ENCODE measurements at regions not wholly inside any gene's neighbourhood (a gene's known extent, or its start where the extent isn't known, plus 50 kb on each side); places are given as distances from the start of the nearest gene placed in this dataset.
A peak's percentile ranks its signal among the peaks of the same experiment; 100 is the strongest.

DNA sequence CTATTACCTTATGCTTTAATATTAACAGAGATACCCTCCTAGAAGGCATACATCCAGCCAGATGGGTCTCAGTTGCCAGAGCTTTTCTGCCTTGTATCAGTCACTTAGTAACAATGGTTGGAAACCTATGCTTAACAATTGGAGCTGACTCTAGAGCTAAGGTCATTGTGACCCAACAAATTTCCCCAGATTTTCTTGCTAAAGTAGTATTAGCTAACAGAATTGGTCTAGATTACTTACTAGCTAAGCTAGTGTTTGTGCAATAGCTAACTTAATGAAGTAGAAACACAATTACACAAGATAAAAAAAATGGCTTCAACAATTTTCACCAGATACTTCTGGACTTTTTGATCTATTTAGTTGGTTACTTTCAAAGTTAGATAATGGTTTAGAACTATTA is 236.9 kb downstream of the NSUN3 start:
- no peaks in the 10 kb centered on the region for H3K36me3 Mint-ChIP-seq (ENCODE audit: insufficient read depth, unreplicated experiment)
- TF ChIP-seq, protein P1, sequence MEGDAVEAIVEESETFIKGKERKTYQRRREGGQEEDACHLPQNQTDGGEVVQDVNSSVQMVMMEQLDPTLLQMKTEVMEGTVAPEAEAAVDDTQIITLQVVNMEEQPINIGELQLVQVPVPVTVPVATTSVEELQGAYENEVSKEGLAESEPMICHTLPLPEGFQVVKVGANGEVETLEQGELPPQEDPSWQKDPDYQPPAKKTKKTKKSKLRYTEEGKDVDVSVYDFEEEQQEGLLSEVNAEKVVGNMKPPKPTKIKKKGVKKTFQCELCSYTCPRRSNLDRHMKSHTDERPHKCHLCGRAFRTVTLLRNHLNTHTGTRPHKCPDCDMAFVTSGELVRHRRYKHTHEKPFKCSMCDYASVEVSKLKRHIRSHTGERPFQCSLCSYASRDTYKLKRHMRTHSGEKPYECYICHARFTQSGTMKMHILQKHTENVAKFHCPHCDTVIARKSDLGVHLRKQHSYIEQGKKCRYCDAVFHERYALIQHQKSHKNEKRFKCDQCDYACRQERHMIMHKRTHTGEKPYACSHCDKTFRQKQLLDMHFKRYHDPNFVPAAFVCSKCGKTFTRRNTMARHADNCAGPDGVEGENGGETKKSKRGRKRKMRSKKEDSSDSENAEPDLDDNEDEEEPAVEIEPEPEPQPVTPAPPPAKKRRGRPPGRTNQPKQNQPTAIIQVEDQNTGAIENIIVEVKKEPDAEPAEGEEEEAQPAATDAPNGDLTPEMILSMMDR (IDR thresholded peaks at IDR 0.05; ENCODE audit: unreplicated experiment) = no peak
- H3K27me3 Mint-ChIP-seq (ENCODE audit: unreplicated experiment) = no peaks in the 10 kb centered on the region
- no peaks in the 10 kb centered on the region for H3K9me3 Mint-ChIP-seq (ENCODE audit: low read depth, unreplicated experiment)
- H3K4me3 Mint-ChIP-seq (ENCODE audit: low read depth, unreplicated experiment) = no peak overlapping the region
- no peaks in the 10 kb centered on the region for H3K4me1 Mint-ChIP-seq (ENCODE audit: low read depth, unreplicated experiment)
- intact Hi-C loops (cut with micrococcal nuclease; ENCODE audit: unreplicated experiment) = no loop called here
- DNase-seq = no peak
- H3K27ac Mint-ChIP-seq (ENCODE audit: unreplicated experiment) = no peak overlapping the region
- BruUV-seq (replicated peaks) = no TSS peak
- CTCF ChIA-PET = no interaction called here

DNA sequence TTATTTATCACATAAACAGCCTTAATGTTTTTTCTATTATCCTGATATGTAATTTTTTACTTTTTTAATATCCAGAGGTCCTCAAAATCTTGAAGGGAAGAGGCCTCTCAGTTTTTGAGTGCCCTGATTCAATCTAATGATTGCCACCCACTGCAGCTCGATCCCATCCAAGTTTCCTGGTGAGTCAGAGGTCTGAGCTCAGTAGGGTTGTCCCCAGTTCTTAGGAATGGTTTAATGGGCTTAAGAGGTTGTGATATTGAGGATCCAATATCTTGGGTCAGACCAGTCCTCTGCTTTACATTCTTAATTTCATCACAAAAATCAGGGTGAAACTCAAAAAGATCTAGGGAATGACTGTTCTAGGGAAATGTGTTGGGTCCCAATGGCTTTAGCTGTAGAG is 238.5 kb downstream of the NSUN3 start:
- Mint-ChIP-seq H3K9me3 (ENCODE audit: low read depth, unreplicated experiment) (no peaks in the 10 kb centered on the region), H3K36me3 (ENCODE audit: insufficient read depth, unreplicated experiment) (no peaks in the 10 kb centered on the region), H3K27me3 (ENCODE audit: unreplicated experiment) (no peaks in the 10 kb centered on the region), H3K27ac (ENCODE audit: unreplicated experiment) (no peak overlapping the region), H3K4me3 (ENCODE audit: low read depth, unreplicated experiment) (no peak overlapping the region), H3K4me1 (ENCODE audit: low read depth, unreplicated experiment) (no peaks in the 10 kb centered on the region)
- TF ChIP-seq, protein P1 (IDR thresholded peaks at IDR 0.05; ENCODE audit: unreplicated experiment) = no peak
- intact Hi-C loops (cut with micrococcal nuclease; ENCODE audit: unreplicated experiment) = no loop called here
- no peak for DNase-seq
- CTCF ChIA-PET = no interaction called here
- no TSS peak for BruUV-seq (replicated peaks)

DNA sequence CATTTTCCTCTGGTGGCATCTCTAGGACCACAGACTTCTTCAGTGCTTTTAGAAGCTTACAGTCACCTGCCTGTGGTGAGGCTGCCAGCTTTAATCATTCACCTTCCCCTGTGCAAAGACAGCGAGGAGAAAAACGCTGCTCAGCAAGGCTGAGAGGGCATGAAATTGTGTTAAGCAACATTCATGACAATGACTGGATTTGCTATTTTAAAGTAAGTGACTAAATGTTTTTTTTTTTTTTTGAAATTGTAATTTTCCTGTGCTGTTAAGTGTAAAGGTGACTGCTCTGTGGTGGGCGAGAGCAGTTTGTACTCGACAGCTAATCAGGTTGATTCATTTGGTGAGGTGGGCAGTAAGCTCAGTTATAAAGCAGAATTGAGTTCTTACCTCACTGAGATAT is 240.4 kb downstream of the NSUN3 start:
- intact Hi-C loops (cut with micrococcal nuclease; ENCODE audit: unreplicated experiment) = no loop called here
- Mint-ChIP-seq H3K27me3 (ENCODE audit: unreplicated experiment) (no peaks in the 10 kb centered on the region), H3K36me3 (ENCODE audit: insufficient read depth, unreplicated experiment) (no peaks in the 10 kb centered on the region), H3K4me1 (ENCODE audit: low read depth, unreplicated experiment) (no peaks in the 10 kb centered on the region), H3K4me3 (ENCODE audit: low read depth, unreplicated experiment) (no peak overlapping the region), H3K27ac (ENCODE audit: unreplicated experiment) (no peak overlapping the region), H3K9me3 (ENCODE audit: low read depth, unreplicated experiment) (no peaks in the 10 kb centered on the region)
- no TSS peak for BruUV-seq (replicated peaks)
- DNase-seq = no peak
- TF ChIP-seq, protein P1 (IDR thresholded peaks at IDR 0.05; ENCODE audit: unreplicated experiment) = no peak
- CTCF ChIA-PET = interaction anchor here (0.6 kb wide), 1 partner anchor 1959 kb away, joined by 3 read pairs; no protein-coding TSS in a partner anchor

DNA sequence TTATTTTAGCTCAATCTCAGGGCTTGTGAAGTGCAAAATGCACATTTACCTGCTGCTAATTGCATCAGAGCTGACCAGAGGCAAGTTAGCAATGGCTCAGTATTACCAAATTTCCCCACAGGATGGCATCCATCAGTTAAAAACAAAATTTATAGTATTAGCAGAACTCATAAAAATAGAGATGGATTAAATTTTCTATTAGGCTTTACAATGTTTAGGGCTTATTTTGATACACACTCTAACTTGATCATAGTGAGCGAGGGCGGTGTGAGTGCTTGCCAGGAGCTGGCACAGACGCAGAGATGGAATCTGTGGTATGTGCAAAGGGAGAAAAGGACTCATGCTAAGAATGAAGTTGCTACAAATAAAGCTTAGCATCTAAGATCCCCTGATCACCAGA is 241.0 kb downstream of the NSUN3 start:
- H3K4me1 Mint-ChIP-seq (ENCODE audit: low read depth, unreplicated experiment) = no peaks in the 10 kb centered on the region
- H3K9me3 Mint-ChIP-seq (ENCODE audit: low read depth, unreplicated experiment) = no peaks in the 10 kb centered on the region
- H3K36me3 Mint-ChIP-seq (ENCODE audit: insufficient read depth, unreplicated experiment) = no peaks in the 10 kb centered on the region
- no peaks in the 10 kb centered on the region for H3K27me3 Mint-ChIP-seq (ENCODE audit: unreplicated experiment)
- H3K27ac Mint-ChIP-seq (ENCODE audit: unreplicated experiment) = no peak overlapping the region
- intact Hi-C loops (cut with micrococcal nuclease; ENCODE audit: unreplicated experiment) = no loop called here
- no TSS peak for BruUV-seq (replicated peaks)
- TF ChIP-seq, protein P1 (IDR thresholded peaks at IDR 0.05; ENCODE audit: unreplicated experiment) = peak; percentile 16
- CTCF ChIA-PET = interaction anchor here (0.6 kb wide), 1 partner anchor 1959 kb away, joined by 3 read pairs; no protein-coding TSS in a partner anchor
- no peak overlapping the region for H3K4me3 Mint-ChIP-seq (ENCODE audit: low read depth, unreplicated experiment)
- DNase-seq = no peak
